CD4-positive, alpha-beta memory T cell (primary cell): ENCODE measurements at regions not wholly inside any gene's neighbourhood (a gene's known extent, or its start where the extent isn't known, plus 50 kb on each side); places are given as distances from the start of the nearest gene placed in this dataset.

Experiments
- CTCF ChIA-PET: fragments of 350-600 bp; sonication (Branson Sonifier 250); formaldehyde crosslinking; loops from one replicate; lab custom pipeline; 2021; ENCODE audit warnings: inconsistent platforms; ENCODE audit not compliant: partially characterized antibody; lab: Charles Lee
- POLR2A ChIA-PET: fragments of 350-600 bp; sonication (Branson Sonifier 250); formaldehyde crosslinking; loops from one replicate; lab custom pipeline; 2021; ENCODE audit not compliant: partially characterized antibody; lab: Charles Lee
- DNase-seq, 5 donors: peaks; one replicate each; pipeline versions ENCODE4 v3.0.0 to v3.0.0-alpha.2; 2020 to 2022; ENCODE audit warnings: mixed read lengths in 1 of 5
- H3K27ac ChIP-seq: one replicate; pipeline ENCODE4 v1.7.0; 2013; ENCODE audit warnings: low read depth, low read length
- H3K27me3 ChIP-seq: 2 replicates; pipeline ENCODE4 v1.7.0; 2013; ENCODE audit warnings: mild to moderate bottlenecking, low read length, moderate library complexity; ENCODE audit not compliant: insufficient read depth
- H3K36me3 ChIP-seq: 2 replicates; pipeline ENCODE4 v1.7.0; 2013; ENCODE audit warnings: mild to moderate bottlenecking, low read length, moderate library complexity; ENCODE audit not compliant: insufficient read depth
- H3K4me1 ChIP-seq: 2 replicates; pipeline ENCODE4 v1.7.0; 2013; ENCODE audit warnings: mild to moderate bottlenecking, low read length, moderate library complexity; ENCODE audit not compliant: insufficient read depth
- H3K4me3 ChIP-seq, 2 donors: one replicate each; pipeline ENCODE4 v1.7.0; 2013; ENCODE audit warnings: low read length in 2 of 2, mild to moderate bottlenecking in 1 of 2
- H3K9me3 ChIP-seq, 2 donors: one replicate each; pipeline ENCODE4 v1.7.0; 2013; ENCODE audit warnings: low read length in 2 of 2, control low read depth in 1 of 2; ENCODE audit not compliant: control insufficient read depth in 1 of 2
- H3K27ac Mint-ChIP-seq, 7 donors: one replicate each; pipeline ENCODE4 v1.8.0; 2020 to 2021; ENCODE audit warnings: mixed read lengths in 7 of 7, mild to moderate bottlenecking in 6 of 7, inconsistent platforms in 3 of 7, moderate library complexity in 3 of 7
- H3K27me3 Mint-ChIP-seq, 2 donors: one replicate each; pipeline ENCODE4 v1.8.0; 2020 to 2021; ENCODE audit warnings: mixed read lengths in 2 of 2
- H3K36me3 Mint-ChIP-seq, 2 donors: one replicate each; pipeline ENCODE4 v1.8.0; 2020 to 2021; ENCODE audit warnings: mixed read lengths in 2 of 2, inconsistent platforms in 1 of 2, mild to moderate bottlenecking in 1 of 2
- H3K4me1 Mint-ChIP-seq, 4 donors: one replicate each; pipeline ENCODE4 v1.8.0; 2020 to 2021; ENCODE audit warnings: mixed read lengths in 4 of 4, mild to moderate bottlenecking in 1 of 4
- H3K4me3 Mint-ChIP-seq, 8 donors: one replicate each; pipeline ENCODE4 v1.8.0; 2020 to 2021; ENCODE audit warnings: mixed read lengths in 8 of 8, mild to moderate bottlenecking in 7 of 8, moderate library complexity in 6 of 8, inconsistent platforms in 3 of 8
- H3K9me3 Mint-ChIP-seq, 8 donors: one replicate each; pipeline ENCODE4 v1.8.0; 2020 to 2021; ENCODE audit warnings: mixed read lengths in 8 of 8, mild to moderate bottlenecking in 5 of 8, inconsistent platforms in 3 of 8, moderate library complexity in 1 of 8
- intact Hi-C: fragments of 100-400 bp; cut with micrococcal nuclease; formaldehyde crosslinking; loops from one replicate; pipeline ENCODE4 v1.15.1; 2023

GRCh38 chrX:10021461-10022272 lies 54.5 kb downstream of the CLDN34 start:
- Histone ChIP-seq H3K27me3 (no peaks in the 10 kb centered on the region), H3K9me3 (no peaks in the 10 kb centered on the region), H3K4me1 (peaks cover 8% of the 10 kb centered on the region), H3K4me3 (no peak overlapping the region), H3K36me3 (no peaks in the 10 kb centered on the region), H3K27ac (no peak overlapping the region)
- H3K27me3 Mint-ChIP-seq: no peaks in the 10 kb centered on the region
- CTCF ChIA-PET: interaction anchor here (0.5 kb wide), 1 partner anchor 10 kb away, joined by 3 read pairs; no protein-coding TSS in a partner anchor
- H3K4me1 Mint-ChIP-seq: peaks cover 3 to 13% (median 7%) of the 10 kb centered on the region in 4 donors
- H3K36me3 Mint-ChIP-seq: no peaks in the 10 kb centered on the region
- no peak overlapping the region for H3K27ac Mint-ChIP-seq
- intact Hi-C loops: no loop called here
- no peak overlapping the region for H3K4me3 Mint-ChIP-seq
- POLR2A ChIA-PET: no interaction called here
- H3K9me3 Mint-ChIP-seq: no peaks in the 10 kb centered on the region
- DNase-seq: no peak

DNA sequence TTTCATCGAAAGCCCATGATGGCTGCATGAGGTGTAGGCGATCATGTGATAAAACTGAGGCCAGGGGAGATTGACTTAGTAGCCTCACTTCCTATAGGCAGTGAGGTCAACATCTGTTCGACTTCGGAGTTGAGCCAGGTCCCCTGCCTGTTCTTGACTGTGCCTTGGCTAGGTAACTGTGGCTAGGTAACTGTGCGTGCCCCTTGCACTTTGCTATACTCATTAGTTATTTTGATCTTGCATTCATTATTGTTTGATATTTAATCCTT lies 55.0 kb downstream of the CLDN34 start:
- intact Hi-C loops: no loop called here
- Histone ChIP-seq H3K9me3 (no peaks in the 10 kb centered on the region), H3K4me3 (no peak overlapping the region), H3K27me3 (no peaks in the 10 kb centered on the region), H3K36me3 (no peaks in the 10 kb centered on the region), H3K27ac (no peak overlapping the region), H3K4me1 (peaks cover 3% of the 10 kb centered on the region)
- ChIA-PET POLR2A (no interaction called here), CTCF (interaction anchor here (0.5 kb wide), 1 partner anchor 9 kb away, joined by 3 read pairs; no protein-coding TSS in a partner anchor)
- no peaks in the 10 kb centered on the region for H3K9me3 Mint-ChIP-seq
- no peaks in the 10 kb centered on the region for H3K27me3 Mint-ChIP-seq
- H3K36me3 Mint-ChIP-seq: no peaks in the 10 kb centered on the region
- DNase-seq: no peak
- H3K4me1 Mint-ChIP-seq: peaks cover 0 to 8% (median 3%) of the 10 kb centered on the region in 4 donors
- no peak overlapping the region for H3K27ac Mint-ChIP-seq
- H3K4me3 Mint-ChIP-seq: no peak overlapping the region

- no peak overlapping the region for H3K4me3 Mint-ChIP-seq
- ChIA-PET CTCF (interaction anchor here (1.4 kb wide), 1 partner anchor 26 kb away, joined by 3 read pairs; no protein-coding TSS in a partner anchor), POLR2A (no interaction called here)
- H3K27me3 ChIP-seq: no peaks in the 10 kb centered on the region
- H3K4me1 ChIP-seq: no peaks in the 10 kb centered on the region
- peak overlapping the region in 1 of 7 donors; percentile 62 for H3K27ac Mint-ChIP-seq
- H3K4me1 Mint-ChIP-seq: peaks cover 0 to 7% (median 2%) of the 10 kb centered on the region in 4 donors
- H3K27me3 Mint-ChIP-seq: no peaks in the 10 kb centered on the region
- H3K9me3 Mint-ChIP-seq: no peaks in the 10 kb centered on the region
- no peak overlapping the region for H3K27ac ChIP-seq
- intact Hi-C loops: no loop called here
- H3K4me3 ChIP-seq: no peak overlapping the region
- DNase-seq: no peak
- H3K36me3 ChIP-seq: no peaks in the 10 kb centered on the region
- H3K9me3 ChIP-seq: no peaks in the 10 kb centered on the region
- H3K36me3 Mint-ChIP-seq: no peaks in the 10 kb centered on the region
Observed at GRCh38 chrX:10022580-10023245, 55.6 kb downstream of the CLDN34 start.

GRCh38 chrX:10023821-10024220 lies 56.7 kb downstream of the CLDN34 start:
- ChIA-PET CTCF (interaction anchor here (1.4 kb wide), 1 partner anchor 27 kb away, joined by 3 read pairs; no protein-coding TSS in a partner anchor), POLR2A (no interaction called here)
- no peak overlapping the region for H3K4me3 ChIP-seq
- no peaks in the 10 kb centered on the region for H3K9me3 Mint-ChIP-seq
- no peak for DNase-seq
- no peaks in the 10 kb centered on the region for H3K27me3 Mint-ChIP-seq
- no peaks in the 10 kb centered on the region for H3K4me1 ChIP-seq
- H3K4me3 Mint-ChIP-seq: no peak overlapping the region
- intact Hi-C loops: no loop called here
- H3K27me3 ChIP-seq: no peaks in the 10 kb centered on the region
- H3K27ac ChIP-seq: no peak overlapping the region
- peaks cover 0 to 4% (median 0%) of the 10 kb centered on the region in 4 donors for H3K4me1 Mint-ChIP-seq
- H3K9me3 ChIP-seq: no peaks in the 10 kb centered on the region
- no peaks in the 10 kb centered on the region for H3K36me3 ChIP-seq
- no peaks in the 10 kb centered on the region for H3K36me3 Mint-ChIP-seq
- H3K27ac Mint-ChIP-seq: no peak overlapping the region

GRCh38 chrX:10025742-10026493 lies 58.8 kb downstream of the CLDN34 start:
- no peak overlapping the region for H3K4me3 ChIP-seq
- no peak overlapping the region for H3K4me3 Mint-ChIP-seq
- no peaks in the 10 kb centered on the region for H3K4me1 ChIP-seq
- no peak overlapping the region for H3K27ac Mint-ChIP-seq
- DNase-seq: no peak
- CTCF ChIA-PET: no interaction called here
- H3K36me3 ChIP-seq: no peaks in the 10 kb centered on the region
- no peaks in the 10 kb centered on the region for H3K27me3 ChIP-seq
- no peaks in the 10 kb centered on the region for H3K36me3 Mint-ChIP-seq
- intact Hi-C loops: no loop called here
- no peaks in the 10 kb centered on the region for H3K9me3 Mint-ChIP-seq
- POLR2A ChIA-PET: no interaction called here
- H3K9me3 ChIP-seq: no peaks in the 10 kb centered on the region
- H3K27ac ChIP-seq: no peak overlapping the region
- no peaks in the 10 kb centered on the region for H3K27me3 Mint-ChIP-seq
- peaks cover 0 to 4% (median under 1%) of the 10 kb centered on the region in 4 donors for H3K4me1 Mint-ChIP-seq

DNA sequence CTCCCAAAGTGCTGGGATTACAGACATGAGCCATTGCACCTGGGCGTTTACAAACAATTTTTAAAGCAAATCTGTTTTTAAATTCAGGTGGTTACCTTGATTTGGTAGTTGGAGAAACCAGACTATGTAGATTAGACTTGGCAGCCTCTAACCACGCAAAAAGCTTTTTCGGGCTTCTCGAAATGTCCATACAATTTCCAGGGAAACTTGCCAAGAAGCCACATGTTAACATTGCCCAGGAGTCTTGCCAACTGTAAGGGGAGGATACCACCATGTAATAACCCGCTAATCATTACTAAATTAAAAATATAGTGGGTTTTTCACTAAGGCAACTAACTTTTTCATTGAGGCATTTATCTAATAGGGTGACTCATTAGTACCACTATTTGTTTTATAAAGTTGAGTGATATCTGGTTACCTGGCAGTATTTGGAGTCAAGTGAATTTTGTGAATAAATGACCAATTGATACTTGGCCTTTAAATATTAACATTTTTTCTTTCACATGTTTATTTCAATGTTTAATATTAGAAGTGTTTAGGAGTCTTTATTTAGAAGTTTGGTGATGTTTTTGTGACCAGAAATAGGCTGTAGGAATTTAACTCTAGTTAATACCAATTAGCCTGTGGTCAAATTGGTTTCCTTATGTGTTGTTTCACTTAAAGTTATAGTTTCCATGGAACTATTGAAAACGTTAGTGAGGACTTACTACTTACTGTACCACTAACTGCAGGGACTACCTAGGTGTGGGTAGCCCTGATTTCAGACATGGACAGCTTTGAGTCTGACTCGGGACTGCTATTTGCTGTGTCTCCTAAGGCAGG lies 61.3 kb downstream of the CLDN34 start:
- intact Hi-C loops: no loop called here
- H3K27me3 ChIP-seq: no peaks in the 10 kb centered on the region
- CTCF ChIA-PET: no interaction called here
- H3K9me3 Mint-ChIP-seq: peaks cover 0 to 2% (median 0%) of the 10 kb centered on the region in 8 donors
- no peak overlapping the region for H3K4me3 ChIP-seq
- H3K4me1 ChIP-seq: no peaks in the 10 kb centered on the region
- H3K27ac Mint-ChIP-seq: no peak overlapping the region
- H3K36me3 ChIP-seq: no peaks in the 10 kb centered on the region
- H3K27ac ChIP-seq: no peak overlapping the region
- peaks cover 0 to 3% (median 2%) of the 10 kb centered on the region in 4 donors for H3K4me1 Mint-ChIP-seq
- no peak overlapping the region for H3K4me3 Mint-ChIP-seq
- H3K36me3 Mint-ChIP-seq: no peaks in the 10 kb centered on the region
- H3K27me3 Mint-ChIP-seq: no peaks in the 10 kb centered on the region
- POLR2A ChIA-PET: no interaction called here
- no peaks in the 10 kb centered on the region for H3K9me3 ChIP-seq
- no peak for DNase-seq
